H1 (cell line): ENCODE measurements at regions not wholly inside any gene's neighbourhood (a gene's known extent, or its start where the extent isn't known, plus 50 kb on each side); places are given as distances from the start of the nearest gene placed in this dataset.

Source experiments
- CTCF ChIA-PET: fragments of 300-600 bp; sonication (Branson Sonifier 250); formaldehyde crosslinking; loops from one replicate; lab custom pipeline; 2021; ENCODE audit not compliant: partially characterized antibody; lab: Charles Lee
- POLR2A ChIA-PET: fragments of 300-600 bp; sonication (Branson Sonifier 250); formaldehyde crosslinking; loops from one replicate; lab custom pipeline; 2021; ENCODE audit warnings: inconsistent platforms; ENCODE audit not compliant: partially characterized antibody; lab: Charles Lee
- DNase-seq, 2 experiments: peaks; one replicate each; pipeline versions ENCODE4 v3.0.0 to v3.0.0-alpha.2; 2010 to 2022; ENCODE audit warnings: low spot score in 2 of 2, low read depth in 1 of 2, mixed read lengths in 1 of 2
- FAIRE-seq: peaks from 2 replicates; lab custom pipeline; 2011; peaks lifted over from hg19 to GRCh38; lab: Jason Lieb, UNC
- H2AFZ ChIP-seq: 2 replicates; pipeline ENCODE4 v1.8.1; 2012; ENCODE audit warnings: low read length, inconsistent platforms
- H2AK5ac ChIP-seq: 2 replicates; pipeline ENCODE4 v1.6.1; 2013; ENCODE audit warnings: low read depth, low read length
- H2BK120ac ChIP-seq: replicated peaks from 2 replicates; pipeline ENCODE3; 2013; ENCODE audit warnings: low read depth, low read length, inconsistent platforms
- H2BK12ac ChIP-seq: 2 replicates; pipeline ENCODE4 v1.6.1; 2013; ENCODE audit warnings: low read depth, low read length
- H2BK15ac ChIP-seq: 2 replicates; pipeline ENCODE4 v1.6.1; 2013; ENCODE audit warnings: low read length
- H2BK20ac ChIP-seq: 2 replicates; pipeline ENCODE4 v1.6.1; 2013; ENCODE audit warnings: low read length
- H2BK5ac ChIP-seq: 2 replicates; pipeline ENCODE4 v1.6.1; 2013; ENCODE audit warnings: low read depth, low read length
- H3K14ac ChIP-seq: 2 replicates; pipeline ENCODE4 v1.6.1; 2013; ENCODE audit warnings: inconsistent platforms; ENCODE audit not compliant: insufficient read length
- H3K18ac ChIP-seq: 2 replicates; pipeline ENCODE4 v1.6.1; 2013; ENCODE audit warnings: low read length; ENCODE audit errors: extremely low read depth
- H3K23ac ChIP-seq: 2 replicates; pipeline ENCODE4 v1.6.1; 2013; ENCODE audit warnings: inconsistent platforms; ENCODE audit not compliant: insufficient read length
- H3K23me2 ChIP-seq: 2 replicates; pipeline ENCODE4 v1.6.1; 2013; ENCODE audit warnings: low read depth, low read length
- H3K27ac ChIP-seq: 2 replicates; pipeline ENCODE4 v1.6.1; 2011; ENCODE audit warnings: low read depth, low read length, inconsistent platforms
- H3K27me3 ChIP-seq, 4 experiments: replicated peaks in 1 of 4; 1 replicate in 1 of 4; 2 replicates in 3 of 4; pipeline versions ENCODE4 v1.6.1 to v1.8.1; 2011 to 2013; ENCODE audit warnings: low read length in 3 of 4, mild to moderate bottlenecking in 3 of 4, inconsistent platforms in 2 of 4, mixed read lengths in 2 of 4, moderate library complexity in 1 of 4; ENCODE audit not compliant: control insufficient read depth in 3 of 4, insufficient read depth in 3 of 4; ENCODE audit errors: extremely low read depth in 1 of 4
- H3K36me3 ChIP-seq, 4 experiments: 2 replicates each; pipeline versions ENCODE4 v1.6.1 to v1.8.1; 2011 to 2013; ENCODE audit warnings: mild to moderate bottlenecking in 4 of 4, low read length in 3 of 4, moderate library complexity in 2 of 4, control low read depth in 1 of 4, inconsistent platforms in 1 of 4; ENCODE audit not compliant: insufficient read depth in 4 of 4, control insufficient read depth in 2 of 4
- H3K4ac ChIP-seq: replicated peaks from 2 replicates; pipeline ENCODE3; 2013; ENCODE audit warnings: low read length, low read depth, mixed read lengths, inconsistent platforms; ENCODE audit not compliant: insufficient read length
- H3K4me1 ChIP-seq, 4 experiments: replicated peaks in 1 of 4; 1 replicate in 1 of 4; 2 replicates in 3 of 4; pipeline versions ENCODE4 v1.6.1 to v1.8.1; 2011 to 2013; ENCODE audit warnings: low read length in 3 of 4, inconsistent platforms in 2 of 4, mixed read lengths in 1 of 4; ENCODE audit not compliant: insufficient read depth in 4 of 4, control insufficient read depth in 3 of 4
- H3K4me2 ChIP-seq, 2 experiments: 2 replicates each; pipeline versions ENCODE4 v1.6.1 to v1.8.1; 2011 to 2013; ENCODE audit warnings: low read depth in 2 of 2, low read length in 2 of 2, control low read depth in 1 of 2, inconsistent platforms in 1 of 2, mild to moderate bottlenecking in 1 of 2; ENCODE audit not compliant: insufficient read depth in 1 of 2
- H3K4me3 ChIP-seq, 4 experiments: fragments of 200-600, 300-600 bp in 1 of 4; sonication (generic), shearing (Covaris generic), sonication (Bioruptor Twin) in 1 of 4; 2 replicates each; pipeline versions ENCODE4 v1.5.1 to v1.8.1; 2011 to 2016; ENCODE audit warnings: low read length in 4 of 4, low read depth in 3 of 4, control low read depth in 2 of 4, inconsistent platforms in 2 of 4, mild to moderate bottlenecking in 2 of 4, mixed read lengths in 1 of 4, moderate library complexity in 1 of 4; ENCODE audit not compliant: insufficient read depth in 2 of 4; ENCODE audit errors: extremely low read depth in 1 of 4
- H3K56ac ChIP-seq: replicated peaks from 2 replicates; pipeline ENCODE3; 2013; ENCODE audit warnings: low read depth, mild to moderate bottlenecking, mixed read lengths, low read length, inconsistent platforms; ENCODE audit not compliant: insufficient read length
- H3K79me1 ChIP-seq: 2 replicates; pipeline ENCODE4 v1.6.1; 2013; ENCODE audit warnings: low read depth, low read length, control low read depth
- H3K79me2 ChIP-seq, 2 experiments: 2 replicates each; pipeline versions ENCODE4 v1.6.1 to v1.8.1; 2012 to 2013; ENCODE audit warnings: low read length in 2 of 2, mild to moderate bottlenecking in 2 of 2, inconsistent platforms in 1 of 2; ENCODE audit not compliant: insufficient read depth in 2 of 2, control insufficient read depth in 1 of 2
- H3K9ac ChIP-seq, 4 experiments: replicated peaks in 1 of 4; 1 replicate in 1 of 4; 2 replicates in 3 of 4; pipeline versions ENCODE4 v1.6.1 to v1.8.1; 2011 to 2013; ENCODE audit warnings: low read depth in 3 of 4, low read length in 3 of 4, control low read depth in 2 of 4, mild to moderate bottlenecking in 2 of 4, moderate library complexity in 2 of 4, inconsistent platforms in 1 of 4; ENCODE audit errors: extremely low read depth in 1 of 4
- H3K9me3 ChIP-seq, 2 experiments: 2 replicates each; pipeline versions ENCODE4 v1.6.1 to v1.8.1; 2012 to 2013; ENCODE audit warnings: mild to moderate bottlenecking in 2 of 2, moderate library complexity in 2 of 2, control low read depth in 1 of 2, inconsistent platforms in 1 of 2, low read depth in 1 of 2, low read length in 1 of 2, mixed read lengths in 1 of 2; ENCODE audit not compliant: insufficient read depth in 2 of 2
- H4K20me1 ChIP-seq, 2 experiments: replicated peaks in 1 of 2; 2 replicates each; pipeline versions ENCODE3 to v1.8.1; 2011 to 2013; ENCODE audit warnings: inconsistent platforms in 2 of 2, low read length in 2 of 2, mild to moderate bottlenecking in 1 of 2; ENCODE audit not compliant: insufficient read depth in 2 of 2, control insufficient read depth in 1 of 2
- H4K5ac ChIP-seq: 2 replicates; pipeline ENCODE4 v1.6.1; 2013; ENCODE audit warnings: low read length, low read depth, mixed read lengths, inconsistent platforms; ENCODE audit not compliant: insufficient read length
- H4K8ac ChIP-seq: 2 replicates; pipeline ENCODE4 v1.8.0; 2013; ENCODE audit warnings: mild to moderate bottlenecking, moderate library complexity, low read length, inconsistent platforms; ENCODE audit not compliant: insufficient read depth; ENCODE audit errors: extremely low read depth
- H4K91ac ChIP-seq: replicated peaks from 2 replicates; pipeline ENCODE3; 2013; ENCODE audit warnings: low read length, mixed read lengths, inconsistent platforms; ENCODE audit not compliant: insufficient read length
- EGR1 ChIP-seq: IDR thresholded peaks from 2 replicates; pipeline ENCODE4 v1.6.1; 2011; ENCODE audit warnings: low read depth, low read length, borderline replicate concordance
- SUZ12 ChIP-seq: fragments of 200-600 bp; sonication (generic); IDR thresholded peaks from 2 replicates; pipeline ENCODE4 v1.6.1; 2012; ENCODE audit warnings: mild to moderate bottlenecking, inconsistent platforms, low read length, moderate library complexity, mixed read lengths
- WGBS, 2 experiments: shearing (Covaris generic) in 1 of 2; methylation state at CpG; one replicate each; pipeline versions ENCODE4 v1.1.6 to v1.1.7; 2013 to 2015; ENCODE audit warnings: low lambda C conversion rate in 2 of 2, mixed read lengths in 2 of 2, inconsistent platforms in 1 of 2, low coverage in 1 of 2, missing lambda C conversion rate in 1 of 2; ENCODE audit not compliant: insufficient replicate concordance in 2 of 2, insufficient coverage in 1 of 2, insufficient read length in 1 of 2; ENCODE audit errors: extremely low coverage in 1 of 2, missing lambda C conversion rate in 1 of 2; 5-methylcytosine and 5-hydroxymethylcytosine counted together

DNA sequence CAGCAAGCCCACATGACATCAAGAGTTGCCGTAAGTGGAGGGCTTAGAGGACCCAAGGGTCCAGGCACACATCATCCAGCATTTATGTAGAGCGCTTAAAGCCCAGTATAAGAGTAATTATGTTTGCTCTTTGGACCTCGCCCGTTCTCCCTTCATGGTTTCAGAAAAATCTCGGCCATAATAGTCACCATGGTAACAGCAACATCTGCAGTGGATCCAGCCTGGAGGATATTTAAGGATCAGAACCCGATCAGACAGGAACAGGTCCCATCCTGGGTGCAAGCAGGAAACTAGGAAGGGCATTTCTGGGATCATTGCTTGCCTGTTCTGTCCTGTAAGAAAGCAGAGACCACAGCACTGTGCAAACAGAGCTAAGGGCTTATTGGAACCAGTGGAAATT is 89.9 kb upstream of the KAZN start:
- Histone ChIP-seq H2BK20ac (no peak overlapping the region), H4K91ac (no peak overlapping the region), H2BK5ac (no peak overlapping the region), H3K79me2 (no peaks in the 10 kb centered on the region), H3K18ac (no peak overlapping the region), H4K5ac (no peak overlapping the region), H2AFZ (no peak overlapping the region), H3K23me2 (no peaks in the 10 kb centered on the region), H2BK120ac (no peak overlapping the region), H3K56ac (no peak overlapping the region), H3K4ac (no peak overlapping the region), H2AK5ac (no peak overlapping the region), H3K9ac (no peak overlapping the region), H3K36me3 (no peaks in the 10 kb centered on the region), H3K9me3 (no peaks in the 10 kb centered on the region), H4K8ac (no peak overlapping the region), H3K79me1 (no peaks in the 10 kb centered on the region), H3K27me3 (0 out of 7 replicates have a peak, but pooled peaks cover 0 to 2% (median 0%) of the 10 kb centered on the region in 4 experiments), H3K23ac (no peak overlapping the region), H3K14ac (no peak overlapping the region), H2BK15ac (no peak overlapping the region), H3K4me2 (no peak overlapping the region), H3K4me1 (peaks cover 0 to 13% (median 10%) of the 10 kb centered on the region in 4 experiments; a peak in 5 of 7 replicates), H3K27ac (no peak overlapping the region), H4K20me1 (no peaks in the 10 kb centered on the region), H3K4me3 (no peak overlapping the region), H2BK12ac (no peak overlapping the region)
- CTCF ChIA-PET, result interaction anchor here (1.1 kb wide), 1 partner anchor 10 kb away, joined by 3 read pairs; no protein-coding TSS in a partner anchor
- POLR2A ChIA-PET, result no interaction called here
- FAIRE-seq, result no peak
- 79% methylated on average over 6 of the region's 6 CpGs; no CpG with 5 or more reads in 1 of the 2 experiments for WGBS, 2 experiments
- DNase-seq, result no peak
- TF ChIP-seq SUZ12 (no peak), EGR1 (no peak)
